WERI-Rb-1 (cell line): ENCODE measurements at regions not wholly inside any gene's neighbourhood (a gene's known extent, or its start where the extent isn't known, plus 50 kb on each side); places are given as distances from the start of the nearest gene placed in this dataset.

Source experiments
- DNase-seq: peaks from one replicate; pipeline ENCODE4 v3.0.0-alpha.2; 2020
- H3K27ac ChIP-seq: fragments of 250-450 bp; sonication (Bioruptor Pico); 2 replicates; pipeline ENCODE4 v1.5.1; 2020; ENCODE audit warnings: mild to moderate bottlenecking, moderate library complexity
- H3K27me3 ChIP-seq: fragments of 250-450 bp; sonication (Bioruptor Pico); 2 replicates; pipeline ENCODE4 v1.5.1; 2021; ENCODE audit warnings: mild to moderate bottlenecking, low read depth, moderate library complexity; ENCODE audit not compliant: insufficient read depth, severe bottlenecking
- H3K36me3 ChIP-seq: fragments of 250-450 bp; sonication (Bioruptor Pico); 2 replicates; pipeline ENCODE4 v1.5.1; 2020; ENCODE audit warnings: mild to moderate bottlenecking, moderate library complexity
- H3K4me3 ChIP-seq: 2 replicates; pipeline ENCODE4 v1.5.1; 2011; ENCODE audit warnings: low read depth, mild to moderate bottlenecking, control low read depth, low read length
- H3K9me3 ChIP-seq: fragments of 250-450 bp; sonication (Bioruptor Pico); 2 replicates; pipeline ENCODE4 v1.5.1; 2021; ENCODE audit warnings: mild to moderate bottlenecking, moderate library complexity; ENCODE audit not compliant: severe bottlenecking
- TF ChIP-seq, protein P1 (sequence below): IDR thresholded peaks from 2 replicates; pipeline ENCODE4 v1.5.1; 2011; ENCODE audit warnings: low read depth, mild to moderate bottlenecking, control low read depth, inconsistent platforms, low read length

GRCh38 chr4:120545391-120545790, 377.1 kb downstream of the PRDM5 start:
- H3K4me3 ChIP-seq: no peak overlapping the region
- H3K27ac ChIP-seq: no peak overlapping the region
- H3K36me3 ChIP-seq: no peaks in the 10 kb centered on the region
- H3K27me3 ChIP-seq: no peaks in the 10 kb centered on the region
- H3K9me3 ChIP-seq: no peaks in the 10 kb centered on the region
- TF ChIP-seq, protein P1, sequence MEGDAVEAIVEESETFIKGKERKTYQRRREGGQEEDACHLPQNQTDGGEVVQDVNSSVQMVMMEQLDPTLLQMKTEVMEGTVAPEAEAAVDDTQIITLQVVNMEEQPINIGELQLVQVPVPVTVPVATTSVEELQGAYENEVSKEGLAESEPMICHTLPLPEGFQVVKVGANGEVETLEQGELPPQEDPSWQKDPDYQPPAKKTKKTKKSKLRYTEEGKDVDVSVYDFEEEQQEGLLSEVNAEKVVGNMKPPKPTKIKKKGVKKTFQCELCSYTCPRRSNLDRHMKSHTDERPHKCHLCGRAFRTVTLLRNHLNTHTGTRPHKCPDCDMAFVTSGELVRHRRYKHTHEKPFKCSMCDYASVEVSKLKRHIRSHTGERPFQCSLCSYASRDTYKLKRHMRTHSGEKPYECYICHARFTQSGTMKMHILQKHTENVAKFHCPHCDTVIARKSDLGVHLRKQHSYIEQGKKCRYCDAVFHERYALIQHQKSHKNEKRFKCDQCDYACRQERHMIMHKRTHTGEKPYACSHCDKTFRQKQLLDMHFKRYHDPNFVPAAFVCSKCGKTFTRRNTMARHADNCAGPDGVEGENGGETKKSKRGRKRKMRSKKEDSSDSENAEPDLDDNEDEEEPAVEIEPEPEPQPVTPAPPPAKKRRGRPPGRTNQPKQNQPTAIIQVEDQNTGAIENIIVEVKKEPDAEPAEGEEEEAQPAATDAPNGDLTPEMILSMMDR: no peak
- no peak for DNase-seq

GRCh38 chr4:120544838-120545237, 377.7 kb downstream of the PRDM5 start:
- DNase-seq: no peak
- Histone ChIP-seq H3K9me3 (no peaks in the 10 kb centered on the region), H3K4me3 (no peak overlapping the region), H3K27ac (no peak overlapping the region), H3K27me3 (no peaks in the 10 kb centered on the region), H3K36me3 (no peaks in the 10 kb centered on the region)
- TF ChIP-seq, protein P1: no peak

DNA sequence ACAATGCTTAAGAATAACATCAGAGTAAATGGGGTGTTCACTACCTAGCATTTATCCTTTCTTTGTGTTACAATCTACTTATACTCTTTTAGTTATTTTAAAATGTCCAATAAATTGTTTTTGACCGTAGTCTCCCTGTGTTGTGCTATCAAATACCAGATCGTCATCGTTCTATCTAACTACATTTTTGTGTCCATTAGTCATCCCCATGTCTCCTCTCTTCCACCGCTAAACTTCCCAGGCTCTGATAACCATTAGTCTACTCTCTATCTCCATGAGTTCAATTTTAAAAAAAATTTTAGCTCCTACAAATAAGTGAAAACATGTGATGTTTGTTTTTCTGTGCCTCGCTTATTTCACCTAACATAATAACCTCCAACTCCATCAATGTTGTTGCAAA, 381.9 kb downstream of the PRDM5 start:
- Histone ChIP-seq H3K9me3 (no peaks in the 10 kb centered on the region), H3K27ac (no peak overlapping the region), H3K4me3 (no peak overlapping the region), H3K27me3 (no peaks in the 10 kb centered on the region), H3K36me3 (no peaks in the 10 kb centered on the region)
- DNase-seq: no peak
- TF ChIP-seq, protein P1: no peak

DNA sequence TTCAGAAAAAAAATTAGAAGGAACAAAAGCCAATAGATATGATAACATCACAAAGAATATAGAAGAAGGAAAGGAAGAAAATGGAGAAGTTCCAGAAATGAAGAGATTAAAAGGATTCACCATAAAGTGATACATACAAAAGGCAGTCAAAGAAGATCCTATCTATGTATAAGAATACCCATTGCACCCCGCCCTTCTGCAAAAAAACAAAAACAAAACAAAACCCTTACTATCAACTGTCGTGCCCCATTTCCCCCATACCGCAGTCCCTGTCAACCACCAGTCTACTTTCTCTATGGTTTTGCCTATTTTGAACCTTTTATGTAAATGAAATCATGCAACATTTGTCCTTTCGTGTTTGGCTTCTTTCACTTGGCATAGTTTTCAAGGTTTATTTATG, 385.6 kb downstream of the PRDM5 start:
- TF ChIP-seq, protein P1: no peak
- no peaks in the 10 kb centered on the region for H3K9me3 ChIP-seq
- no peak overlapping the region for H3K27ac ChIP-seq
- no peak overlapping the region for H3K4me3 ChIP-seq
- H3K36me3 ChIP-seq: no peaks in the 10 kb centered on the region
- DNase-seq: no peak
- H3K27me3 ChIP-seq: no peaks in the 10 kb centered on the region

DNA sequence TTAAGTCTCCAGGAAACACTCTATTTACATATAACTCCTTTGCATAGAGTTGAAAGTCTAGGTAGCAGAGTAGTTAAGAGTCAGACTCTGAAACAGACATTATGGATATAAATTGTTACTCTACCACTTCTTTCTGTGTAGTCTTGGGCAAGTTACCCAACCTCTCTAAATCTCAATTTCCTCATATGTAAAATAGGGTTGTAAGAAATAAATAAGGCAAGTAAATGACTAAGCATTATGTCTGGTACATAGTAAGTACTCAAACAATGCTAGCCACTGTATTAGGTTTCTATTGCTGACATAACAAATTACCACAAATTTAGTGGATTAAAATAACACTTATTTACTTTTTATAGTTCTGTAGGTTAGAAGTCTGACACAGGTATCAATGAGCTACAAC, 394.1 kb downstream of the PRDM5 start:
- Histone ChIP-seq H3K36me3 (no peaks in the 10 kb centered on the region), H3K4me3 (no peak overlapping the region), H3K27ac (no peak overlapping the region), H3K27me3 (no peaks in the 10 kb centered on the region), H3K9me3 (peaks cover 4% of the 10 kb centered on the region)
- TF ChIP-seq, protein P1: no peak
- no peak for DNase-seq

GRCh38 chr4:120526033-120526432, 396.5 kb downstream of the PRDM5 start:
- Histone ChIP-seq H3K27ac (no peak overlapping the region), H3K36me3 (no peaks in the 10 kb centered on the region), H3K4me3 (no peak overlapping the region), H3K9me3 (peaks cover 4% of the 10 kb centered on the region), H3K27me3 (no peaks in the 10 kb centered on the region)
- no peak for DNase-seq
- TF ChIP-seq, protein P1: no peak
